Upper lobe of left lung (tissue), 6 donors: ENCODE measurements at regions not wholly inside any gene's neighbourhood (a gene's known extent, or its start where the extent isn't known, plus 50 kb on each side); places are given as distances from the start of the nearest gene placed in this dataset.

ENCODE experiments used
- ATAC-seq, 2 donors: fragments of 200-7000 bp; cut with Tn5 transposase; one replicate each; pipeline ENCODE4 v1.9.1; 2022; ENCODE audit warnings: mild to moderate bottlenecking in 2 of 2, moderate library complexity in 2 of 2; ENCODE audit not compliant: low FRiP score in 2 of 2
- DNase-seq, 2 donors: peaks; one replicate each; pipeline ENCODE4 v3.0.0-alpha.2; 2019 to 2020
- H3K27ac ChIP-seq, 4 donors: fragments of 200-600 bp; sonication (generic); one replicate each; pipeline ENCODE4 v1.5.1; 2016 to 2019
- H3K27me3 ChIP-seq, 4 donors: fragments of 200-600 bp; sonication (generic); one replicate each; pipeline ENCODE4 v1.5.1; 2017 to 2019
- H3K36me3 ChIP-seq, 4 donors: fragments of 200-600 bp; sonication (generic); one replicate each; pipeline ENCODE4 v1.5.1; 2016 to 2019
- H3K4me1 ChIP-seq, 4 donors: fragments of 200-600 bp; sonication (generic); one replicate each; pipeline ENCODE4 v1.5.1; 2018 to 2019
- H3K4me3 ChIP-seq, 4 donors: fragments of 200-600 bp; sonication (generic); one replicate each; pipeline ENCODE4 v1.5.1; 2017 to 2019; ENCODE audit warnings: mild to moderate bottlenecking in 2 of 4, moderate library complexity in 1 of 4
- H3K9me3 ChIP-seq, 4 donors: fragments of 200-600 bp; sonication (generic); one replicate each; pipeline ENCODE4 v1.5.1; 2018 to 2019
- EP300 ChIP-seq, 4 donors: sonication (generic); formaldehyde crosslinking; IDR thresholded peaks; one replicate each; pipeline ENCODE4 v1.5.1; 2017; ENCODE audit warnings: antibody characterized with exemption in 4 of 4, control low read depth in 2 of 4
- POLR2A ChIP-seq, 4 donors: fragments of 450-650 bp; IDR thresholded peaks; one replicate each; pipeline ENCODE4 v1.5.1; 2016 to 2017; ENCODE audit warnings: antibody characterized with exemption in 4 of 4, mild to moderate bottlenecking in 2 of 4
- POLR2AphosphoS5 ChIP-seq, 2 donors: sonication (generic); formaldehyde crosslinking; IDR thresholded peaks; one replicate each; pipeline ENCODE4 v1.5.1; 2017; ENCODE audit warnings: antibody characterized with exemption in 2 of 2
- WGBS, 2 donors: methylation state at CpG; one replicate each; pipeline ENCODE4 v1.1.5; 2017 to 2018; 5-methylcytosine and 5-hydroxymethylcytosine counted together
- TF ChIP-seq, protein P1 (sequence below), 6 experiments: fragments of 450-650 bp in 4 of 6; fragments of 200-600 bp in 2 of 6; sonication (generic) in 2 of 6; IDR thresholded peaks; one replicate each; pipeline ENCODE4 v1.5.1; 2016 to 2019; ENCODE audit warnings: antibody characterized with exemption in 6 of 6
- donor health status: DM: no; HTN: no; CAD: no; lungs with moderate emphysema.
- donor health status: DM: no; HTN: yes; CAD: no; lungs with severe emphysema.

DNA sequence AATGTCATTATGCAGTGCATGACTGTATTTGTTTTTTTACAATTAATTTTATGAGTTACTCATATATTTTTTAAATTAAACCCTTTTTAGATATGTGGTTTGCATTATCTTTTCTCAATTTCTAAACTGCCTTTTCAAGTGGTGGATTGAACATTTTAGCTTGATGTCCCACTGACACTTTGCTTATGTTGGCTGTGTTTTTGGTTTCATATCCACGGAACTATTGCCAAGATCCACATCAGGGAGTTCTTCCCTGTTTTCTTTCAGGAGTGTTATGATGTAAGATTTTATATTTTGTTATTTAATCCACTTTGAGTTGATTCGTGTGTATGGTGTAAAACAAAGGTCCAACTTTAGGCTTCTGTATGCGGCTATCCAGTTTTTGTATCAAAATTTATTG, 1144.9 kb upstream of the EYS start:
- no peak for DNase-seq
- H3K27ac ChIP-seq = no peak overlapping the region
- H3K27me3 ChIP-seq = no peaks in the 10 kb centered on the region
- no peak overlapping the region for H3K4me3 ChIP-seq
- TF ChIP-seq POLR2A (IDR thresholded peaks at IDR 0.05) (no peak), EP300 (IDR thresholded peaks at IDR 0.05) (no peak), POLR2AphosphoS5 (IDR thresholded peaks at IDR 0.05) (no peak)
- TF ChIP-seq, protein P1, sequence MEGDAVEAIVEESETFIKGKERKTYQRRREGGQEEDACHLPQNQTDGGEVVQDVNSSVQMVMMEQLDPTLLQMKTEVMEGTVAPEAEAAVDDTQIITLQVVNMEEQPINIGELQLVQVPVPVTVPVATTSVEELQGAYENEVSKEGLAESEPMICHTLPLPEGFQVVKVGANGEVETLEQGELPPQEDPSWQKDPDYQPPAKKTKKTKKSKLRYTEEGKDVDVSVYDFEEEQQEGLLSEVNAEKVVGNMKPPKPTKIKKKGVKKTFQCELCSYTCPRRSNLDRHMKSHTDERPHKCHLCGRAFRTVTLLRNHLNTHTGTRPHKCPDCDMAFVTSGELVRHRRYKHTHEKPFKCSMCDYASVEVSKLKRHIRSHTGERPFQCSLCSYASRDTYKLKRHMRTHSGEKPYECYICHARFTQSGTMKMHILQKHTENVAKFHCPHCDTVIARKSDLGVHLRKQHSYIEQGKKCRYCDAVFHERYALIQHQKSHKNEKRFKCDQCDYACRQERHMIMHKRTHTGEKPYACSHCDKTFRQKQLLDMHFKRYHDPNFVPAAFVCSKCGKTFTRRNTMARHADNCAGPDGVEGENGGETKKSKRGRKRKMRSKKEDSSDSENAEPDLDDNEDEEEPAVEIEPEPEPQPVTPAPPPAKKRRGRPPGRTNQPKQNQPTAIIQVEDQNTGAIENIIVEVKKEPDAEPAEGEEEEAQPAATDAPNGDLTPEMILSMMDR (IDR thresholded peaks at IDR 0.05) = no peak
- WGBS, 2 donors = 67 to 76% methylated on average over 3 of the region's 3 CpGs
- no peak for ATAC-seq
- no peaks in the 10 kb centered on the region for H3K36me3 ChIP-seq
- H3K9me3 ChIP-seq = no peaks in the 10 kb centered on the region
- H3K4me1 ChIP-seq = no peaks in the 10 kb centered on the region

DNA sequence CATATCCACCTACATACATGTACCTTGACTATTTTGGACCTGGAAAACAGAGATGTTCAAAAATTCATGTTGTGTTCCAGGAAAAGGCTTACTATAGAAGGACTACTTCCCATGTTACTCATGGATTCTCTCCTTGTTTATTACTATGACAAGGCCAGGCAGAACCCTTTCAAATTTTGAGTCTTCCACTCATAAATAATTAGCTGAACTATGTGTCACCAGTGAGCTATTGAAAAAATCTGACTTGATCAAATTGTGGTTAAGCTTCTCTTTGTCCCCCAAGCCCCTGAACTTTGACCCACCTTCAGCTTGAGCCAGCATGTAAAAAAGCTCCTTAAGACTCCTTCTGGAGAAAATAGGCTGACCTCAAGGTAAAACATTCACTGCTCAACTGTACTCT, 1142.8 kb upstream of the EYS start:
- H3K4me1 ChIP-seq = no peaks in the 10 kb centered on the region
- H3K27me3 ChIP-seq = no peaks in the 10 kb centered on the region
- TF ChIP-seq EP300 (IDR thresholded peaks at IDR 0.05) (no peak), POLR2A (IDR thresholded peaks at IDR 0.05) (no peak), POLR2AphosphoS5 (IDR thresholded peaks at IDR 0.05) (no peak)
- TF ChIP-seq, protein P1 (IDR thresholded peaks at IDR 0.05) = no peak
- H3K4me3 ChIP-seq = no peak overlapping the region
- no peak for ATAC-seq
- H3K36me3 ChIP-seq = no peaks in the 10 kb centered on the region
- H3K27ac ChIP-seq = no peak overlapping the region
- H3K9me3 ChIP-seq = no peaks in the 10 kb centered on the region
- DNase-seq = no peak

GRCh38 chr6:66848244-66848953, 1141.4 kb upstream of the EYS start:
- TF ChIP-seq EP300 (IDR thresholded peaks at IDR 0.05) = no peak
- TF ChIP-seq, protein P1 (IDR thresholded peaks at IDR 0.05) = no peak
- TF ChIP-seq POLR2AphosphoS5 (IDR thresholded peaks at IDR 0.05) = no peak
- no peak for ATAC-seq
- WGBS, 2 donors = 49 to 63% methylated on average over 3 of the region's 3 CpGs
- Histone ChIP-seq H3K27ac (no peak overlapping the region), H3K4me1 (no peaks in the 10 kb centered on the region), H3K27me3 (no peaks in the 10 kb centered on the region), H3K9me3 (no peaks in the 10 kb centered on the region), H3K36me3 (no peaks in the 10 kb centered on the region), H3K4me3 (no peak overlapping the region)
- no peak for DNase-seq

DNA sequence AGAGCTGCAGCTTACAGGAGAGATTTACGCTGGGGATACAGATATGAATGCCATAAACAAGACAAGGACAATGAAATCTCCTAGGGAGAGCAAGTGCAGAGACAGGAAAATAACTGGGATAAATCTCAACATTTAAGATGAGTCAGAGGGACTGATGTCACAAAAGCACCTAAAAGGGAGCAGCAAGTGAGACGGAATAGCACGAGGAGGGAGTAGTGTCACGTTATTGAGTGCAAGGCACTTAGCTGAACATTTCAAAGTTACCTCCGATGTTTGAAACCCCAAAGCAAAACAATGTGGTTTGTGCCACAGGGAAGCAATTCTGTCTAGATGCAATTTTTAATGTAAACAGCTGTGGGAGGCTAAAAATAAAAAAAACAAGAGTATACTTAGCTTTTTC, 1131.7 kb upstream of the EYS start:
- Histone ChIP-seq H3K4me3 (no peak overlapping the region), H3K27ac (no peak overlapping the region), H3K27me3 (no peaks in the 10 kb centered on the region), H3K9me3 (no peaks in the 10 kb centered on the region), H3K4me1 (no peaks in the 10 kb centered on the region), H3K36me3 (no peaks in the 10 kb centered on the region)
- ATAC-seq = no peak
- no peak for DNase-seq
- WGBS, 2 donors = 67 to 72% methylated on average over 5 of the region's 5 CpGs
- TF ChIP-seq, protein P1 (IDR thresholded peaks at IDR 0.05) = no peak
- TF ChIP-seq POLR2AphosphoS5 (IDR thresholded peaks at IDR 0.05) = no peak
- no peak for TF ChIP-seq EP300 (IDR thresholded peaks at IDR 0.05)
- TF ChIP-seq POLR2A (IDR thresholded peaks at IDR 0.05) = no peak

GRCh38 chr6:66825539-66825938, 1118.5 kb upstream of the EYS start:
- H3K9me3 ChIP-seq = no peaks in the 10 kb centered on the region
- 32 to 46% methylated on average over 3 of the region's 3 CpGs for WGBS, 2 donors
- no peak for ATAC-seq
- DNase-seq = no peak
- H3K36me3 ChIP-seq = no peaks in the 10 kb centered on the region
- no peak overlapping the region for H3K27ac ChIP-seq
- TF ChIP-seq POLR2AphosphoS5 (IDR thresholded peaks at IDR 0.05) (no peak), EP300 (IDR thresholded peaks at IDR 0.05) (no peak), POLR2A (IDR thresholded peaks at IDR 0.05) (no peak)
- TF ChIP-seq, protein P1 (IDR thresholded peaks at IDR 0.05) = no peak
- no peaks in the 10 kb centered on the region for H3K27me3 ChIP-seq
- no peaks in the 10 kb centered on the region for H3K4me1 ChIP-seq
- no peak overlapping the region for H3K4me3 ChIP-seq
